DMS79 (cell line): ENCODE measurements at regions not wholly inside any gene's neighbourhood (a gene's known extent, or its start where the extent isn't known, plus 50 kb on each side); places are given as distances from the start of the nearest gene placed in this dataset.

Source experiments
- DNase-seq: peaks from one replicate; lab custom pipeline; 2025; lab: John Stamatoyannopoulos, UW

- DNase-seq: no peak
These were observed 388.1 kb upstream of the SLC14A2 start for GRCh38 chr18:45227001-45227742.

GRCh38 chr18:45228796-45229388 lies 386.4 kb upstream of the SLC14A2 start:
- no peak for DNase-seq

- no peak for DNase-seq
These were observed 383.7 kb upstream of the SLC14A2 start for GRCh38 chr18:45231617-45232016.

GRCh38 chr18:45232061-45232460 lies 383.2 kb upstream of the SLC14A2 start:
- DNase-seq: no peak

GRCh38 chr18:45236676-45237075 lies 378.6 kb upstream of the SLC14A2 start:
- DNase-seq: no peak

GRCh38 chr18:45237343-45238098 lies 377.8 kb upstream of the SLC14A2 start:
- peak; percentile 89 for DNase-seq

GRCh38 chr18:45241271-45241670 lies 374.0 kb upstream of the SLC14A2 start:
- DNase-seq: no peak

GRCh38 chr18:45241982-45242565 lies 373.2 kb upstream of the SLC14A2 start:
- no peak for DNase-seq

- no peak for DNase-seq
These were observed 371.8 kb upstream of the SLC14A2 start for GRCh38 chr18:45243340-45244110.

GRCh38 chr18:45245091-45245511 lies 370.2 kb upstream of the SLC14A2 start:
- no peak for DNase-seq

- DNase-seq: no peak
These were observed 366.9 kb upstream of the SLC14A2 start for GRCh38 chr18:45248240-45248903.

- DNase-seq: no peak
These were observed 366.0 kb upstream of the SLC14A2 start for GRCh38 chr18:45249246-45249661.

GRCh38 chr18:45250479-45250878 lies 364.8 kb upstream of the SLC14A2 start:
- DNase-seq: no peak

- DNase-seq: no peak
These were observed 364.0 kb upstream of the SLC14A2 start for GRCh38 chr18:45251236-45251635.

GRCh38 chr18:45252474-45252873 lies 362.8 kb upstream of the SLC14A2 start:
- DNase-seq: no peak

- DNase-seq: no peak
These were observed 362.2 kb upstream of the SLC14A2 start for GRCh38 chr18:45253056-45253565.

- no peak for DNase-seq
These were observed 361.1 kb upstream of the SLC14A2 start for GRCh38 chr18:45253973-45254708.

GRCh38 chr18:45254709-45255082 lies 360.6 kb upstream of the SLC14A2 start:
- DNase-seq: no peak

GRCh38 chr18:45255197-45255890 lies 359.9 kb upstream of the SLC14A2 start:
- DNase-seq: no peak

GRCh38 chr18:45260125-45260524 lies 355.2 kb upstream of the SLC14A2 start:
- no peak for DNase-seq
